HCT116 (cell line): ENCODE measurements at regions not wholly inside any gene's neighbourhood (a gene's known extent, or its start where the extent isn't known, plus 50 kb on each side); places are given as distances from the start of the nearest gene placed in this dataset.

Source experiments
- ATAC-seq: fragments of 200-7000 bp; cut with Tn5 transposase; 2 replicates; pipeline ENCODE4 v1.9.1; 2020; ENCODE audit warnings: mild to moderate bottlenecking, moderate library complexity
- BruUV-seq: library from RNA; stranded (reverse); fragments of 400-500 nt; replicated peaks from 2 replicates; lab custom pipeline; 2021; lab: Mats Ljungman, UMichigan
- CTCF ChIA-PET: fragments of 300-600 bp; sonication (Branson Sonifier 250); formaldehyde crosslinking; loops from one replicate; lab custom pipeline; 2021; ENCODE audit warnings: antibody characterized with exemption; lab: Charles Lee
- POLR2A ChIA-PET: fragments of 300-600, 350-600 bp; sonication (Branson Sonifier 250); formaldehyde crosslinking; loops from one replicate; lab custom pipeline; 2021; ENCODE audit warnings: antibody characterized with exemption; lab: Charles Lee
- RAD21 ChIA-PET, 2 experiments: fragments of 300-600 bp; sonication (Branson Sonifier 250); formaldehyde crosslinking; loops; one replicate each; lab custom pipeline; 2023; ENCODE audit warnings: low total read pairs in 2 of 2; ENCODE audit not compliant: uncharacterized antibody in 2 of 2, unreplicated experiment in 2 of 2, low non-redundant PET in 1 of 2; lab: Charles Lee
- DNase-seq: peaks from one replicate; pipeline ENCODE4 v3.0.0-alpha.2; 2010; ENCODE audit warnings: low read depth, low spot score
- H2AFZ ChIP-seq: fragments of 200-600 bp; shearing (Covaris generic), sonication (generic); 2 replicates; pipeline ENCODE4 v1.6.1; 2017; ENCODE audit warnings: low read depth, mixed run types, mixed read lengths, antibody characterized with exemption, low read length; ENCODE audit not compliant: poor library complexity, severe bottlenecking
- H3K27ac ChIP-seq: 2 replicates; pipeline ENCODE4 v1.5.1; 2012; ENCODE audit warnings: low read depth, low read length
- H3K27me3 ChIP-seq: fragments of 200-600 bp; sonication (generic); 2 replicates; pipeline ENCODE4 v1.6.1; 2016; ENCODE audit warnings: mixed run types, low read length, mixed read lengths; ENCODE audit not compliant: insufficient read depth
- H3K36me3 ChIP-seq, 2 experiments: fragments of 200-500 bp in 1 of 2; fragments of 200-600 bp in 1 of 2; sonication (Bioruptor generic) in 1 of 2; sonication (generic) in 1 of 2; 2 replicates each; pipeline versions ENCODE4 v1.5.1 to v1.6.1; 2014 to 2016; ENCODE audit warnings: low read length in 2 of 2, inconsistent platforms in 1 of 2, mixed read lengths in 1 of 2, mixed run types in 1 of 2; ENCODE audit not compliant: insufficient read depth in 2 of 2, control insufficient read depth in 1 of 2
- H3K4me1 ChIP-seq, 2 experiments: fragments of 200-600 bp in 1 of 2; sonication (generic) in 1 of 2; 2 replicates each; pipeline versions ENCODE4 v1.5.1 to v1.6.1; 2012 to 2017; ENCODE audit warnings: low read length in 2 of 2, inconsistent platforms in 1 of 2, mild to moderate bottlenecking in 1 of 2, mixed read lengths in 1 of 2, mixed run types in 1 of 2, moderate library complexity in 1 of 2; ENCODE audit not compliant: insufficient read depth in 2 of 2, control insufficient read depth in 1 of 2
- H3K4me2 ChIP-seq: fragments of 200-600 bp; sonication (generic); 2 replicates; pipeline ENCODE4 v1.6.1; 2017; ENCODE audit warnings: mixed run types, low read length, mixed read lengths
- H3K4me3 ChIP-seq, 2 experiments: fragments of 200-600 bp in 1 of 2; sonication (generic) in 1 of 2; replicated peaks in 1 of 2; 2 replicates each; pipeline ENCODE4 v1.5.1; 2011 to 2016; ENCODE audit warnings: low read length in 2 of 2, control low read depth in 1 of 2, low read depth in 1 of 2, mild to moderate bottlenecking in 1 of 2, mixed read lengths in 1 of 2, mixed run types in 1 of 2
- H3K79me2 ChIP-seq: fragments of 200-600 bp; sonication (generic); 2 replicates; pipeline ENCODE4 v1.6.1; 2017; ENCODE audit warnings: mild to moderate bottlenecking, mixed run types, low read length, moderate library complexity, mixed read lengths; ENCODE audit not compliant: insufficient read depth
- H3K9ac ChIP-seq: fragments of 200-600 bp; sonication (generic); 2 replicates; pipeline ENCODE4 v1.6.1; 2016; ENCODE audit warnings: low read length, mixed read lengths
- H3K9me2 ChIP-seq: fragments of 200-600 bp; sonication (generic), shearing (Covaris generic); 2 replicates; pipeline ENCODE4 v1.6.1; 2017; ENCODE audit warnings: mixed run types, mild to moderate bottlenecking, moderate library complexity; ENCODE audit not compliant: insufficient read depth
- H3K9me3 ChIP-seq, 2 experiments: fragments of 200-500 bp in 1 of 2; fragments of 200-600 bp in 1 of 2; sonication (Bioruptor generic) in 1 of 2; sonication (generic) in 1 of 2; 2 replicates each; pipeline ENCODE4 v1.6.1; 2014 to 2017; ENCODE audit warnings: low read length in 2 of 2, mixed read lengths in 2 of 2, inconsistent platforms in 1 of 2, low read depth in 1 of 2, mild to moderate bottlenecking in 1 of 2, mixed run types in 1 of 2, moderate library complexity in 1 of 2; ENCODE audit not compliant: control insufficient read depth in 1 of 2, insufficient read depth in 1 of 2
- H4K20me1 ChIP-seq: fragments of 200-600 bp; sonication (generic), shearing (Covaris generic); 2 replicates; pipeline ENCODE4 v1.6.1; 2017; ENCODE audit warnings: mixed run types, mild to moderate bottlenecking, moderate library complexity; ENCODE audit not compliant: insufficient read depth
- CEBPB ChIP-seq: IDR thresholded peaks from 2 replicates; pipeline ENCODE4 v1.6.1; 2012; ENCODE audit warnings: low read depth
- CTCF ChIP-seq, 3 experiments: fragments of 200-600 bp in 1 of 3; sonication (generic) in 1 of 3; IDR thresholded peaks in 2 of 3; conservative IDR thresholded peaks in 1 of 3; 2 replicates each; pipeline ENCODE4 v1.5.1; 2012 to 2017; ENCODE audit warnings: low read depth in 2 of 3, low read length in 2 of 3, antibody characterized with exemption in 1 of 3, borderline replicate concordance in 1 of 3, control low read depth in 1 of 3, mild to moderate bottlenecking in 1 of 3, mixed read lengths in 1 of 3, mixed run types in 1 of 3, moderate library complexity in 1 of 3; ENCODE audit not compliant: insufficient read depth in 1 of 3
- JUND ChIP-seq: IDR thresholded peaks from 2 replicates; pipeline ENCODE4 v1.6.1; 2012
- POLR2A ChIP-seq: IDR thresholded peaks from 2 replicates; pipeline ENCODE4 v1.7.0; 2011; ENCODE audit warnings: borderline replicate concordance; ENCODE audit not compliant: insufficient read depth, insufficient read length; ENCODE audit errors: extremely low read depth
- POLR2AphosphoS5 ChIP-seq: IDR thresholded peaks from 2 replicates; pipeline ENCODE4 v1.6.1; 2011; ENCODE audit warnings: mild to moderate bottlenecking, low read depth, low read length, moderate library complexity
- SP1 ChIP-seq: IDR thresholded peaks from 2 replicates; pipeline ENCODE4 v1.6.1; 2012; ENCODE audit warnings: low read depth
- ZBTB33 ChIP-seq: IDR thresholded peaks from 2 replicates; pipeline ENCODE4 v1.6.1; 2011; ENCODE audit warnings: mild to moderate bottlenecking, low read length, moderate library complexity; ENCODE audit not compliant: insufficient replicate concordance; ENCODE audit errors: extremely low read depth
- ZFX ChIP-seq: fragments of 450-650 bp; IDR thresholded peaks from 2 replicates; pipeline ENCODE4 v1.6.1; 2017
- ZNF274 ChIP-seq: fragments of 200-500 bp; sonication (Bioruptor generic); IDR thresholded peaks from 2 replicates; pipeline ENCODE4 v1.6.1; 2014; ENCODE audit warnings: mild to moderate bottlenecking, low read depth, low read length, inconsistent platforms
- intact Hi-C: fragments of 100-400 bp; cut with micrococcal nuclease; formaldehyde crosslinking; loops from 2 replicates; pipeline ENCODE4 v1.10.0; 2022
- TF ChIP-seq, protein P1 (sequence below): IDR thresholded peaks from 2 replicates; pipeline ENCODE4 v1.6.1; 2012

GRCh38 chr5:89758146-89758545 lies 651.4 kb downstream of the CETN3 start:
- Histone ChIP-seq H3K27ac (no peak overlapping the region), H3K27me3 (no peaks in the 10 kb centered on the region), H3K9me2 (no peaks in the 10 kb centered on the region), H4K20me1 (no peaks in the 10 kb centered on the region), H3K9ac (no peak overlapping the region), H3K4me2 (no peak overlapping the region), H3K4me3 (no peak overlapping the region), H2AFZ (no peak overlapping the region), H3K9me3 (no peaks in the 10 kb centered on the region), H3K79me2 (no peaks in the 10 kb centered on the region), H3K4me1 (no peaks in the 10 kb centered on the region), H3K36me3 (no peaks in the 10 kb centered on the region)
- ChIA-PET POLR2A (no interaction called here), CTCF (no interaction called here), RAD21 (no interaction called here)
- TF ChIP-seq POLR2AphosphoS5 (no peak), POLR2A (no peak)
- TF ChIP-seq, protein P1, sequence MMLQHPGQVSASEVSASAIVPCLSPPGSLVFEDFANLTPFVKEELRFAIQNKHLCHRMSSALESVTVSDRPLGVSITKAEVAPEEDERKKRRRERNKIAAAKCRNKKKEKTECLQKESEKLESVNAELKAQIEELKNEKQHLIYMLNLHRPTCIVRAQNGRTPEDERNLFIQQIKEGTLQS: no peak
- no peak for ATAC-seq
- no peak for DNase-seq
- BruUV-seq: no TSS peak
- intact Hi-C loops: no loop called here

GRCh38 chr5:89756955-89757354 lies 652.6 kb downstream of the CETN3 start:
- H3K79me2 ChIP-seq: no peaks in the 10 kb centered on the region
- H3K9ac ChIP-seq: no peak overlapping the region
- H3K27me3 ChIP-seq: no peaks in the 10 kb centered on the region
- no peaks in the 10 kb centered on the region for H3K4me1 ChIP-seq
- intact Hi-C loops: no loop called here
- RAD21 ChIA-PET: no interaction called here
- H3K9me2 ChIP-seq: no peaks in the 10 kb centered on the region
- POLR2A ChIA-PET: no interaction called here
- H3K27ac ChIP-seq: no peak overlapping the region
- H3K4me2 ChIP-seq: no peak overlapping the region
- CTCF ChIA-PET: no interaction called here
- DNase-seq (no peak), ATAC-seq (no peak)
- H3K36me3 ChIP-seq: no peaks in the 10 kb centered on the region
- TF ChIP-seq ZFX (no peak), SP1 (no peak), ZNF274 (no peak), ZBTB33 (no peak), CTCF (IDR thresholded peaks at IDR 0.05 in 2 of 3, conservative IDR thresholded peaks at IDR 0.05 in 1 of 3; ENCODE audit: borderline replicate concordance in 1 of 3, insufficient read depth in 1 of 3, low read depth in 2 of 3, low read length in 2 of 3) (no peak), POLR2AphosphoS5 (no peak), CEBPB (no peak), JUND (no peak), POLR2A (no peak)
- H2AFZ ChIP-seq: no peak overlapping the region
- BruUV-seq: no TSS peak
- H4K20me1 ChIP-seq: no peaks in the 10 kb centered on the region
- no peak overlapping the region for H3K4me3 ChIP-seq
- H3K9me3 ChIP-seq: no peaks in the 10 kb centered on the region
